Endodermal cell (in vitro differentiated cells): ENCODE measurements at regions not wholly inside any gene's neighbourhood (a gene's known extent, or its start where the extent isn't known, plus 50 kb on each side); places are given as distances from the start of the nearest gene placed in this dataset.

Experiments
- DNase-seq: peaks from one replicate; pipeline ENCODE4 v3.0.0-alpha.2; 2017
- H3K27ac ChIP-seq: 2 replicates; pipeline ENCODE4 v1.5.1; 2013; ENCODE audit warnings: mild to moderate bottlenecking, low read depth, low read length, moderate library complexity
- H3K27me3 ChIP-seq: 2 replicates; pipeline ENCODE4 v1.6.1; 2013; ENCODE audit warnings: mild to moderate bottlenecking, low read length, moderate library complexity; ENCODE audit not compliant: insufficient read depth, control insufficient read depth, poor library complexity, severe bottlenecking
- H3K36me3 ChIP-seq: 2 replicates; pipeline ENCODE4 v1.7.0; 2013; ENCODE audit warnings: mild to moderate bottlenecking, low read length, moderate library complexity; ENCODE audit not compliant: control insufficient read depth, insufficient read depth
- H3K4me1 ChIP-seq: one replicate; pipeline ENCODE4 v1.7.0; 2013; ENCODE audit warnings: low read length; ENCODE audit not compliant: control insufficient read depth, insufficient read depth
- H3K4me3 ChIP-seq: 2 replicates; pipeline ENCODE4 v1.5.1; 2013; ENCODE audit warnings: mild to moderate bottlenecking, low read length, moderate library complexity
- H3K9ac ChIP-seq: 2 replicates; pipeline ENCODE4 v1.6.1; 2013; ENCODE audit warnings: mild to moderate bottlenecking, low read length, moderate library complexity; ENCODE audit not compliant: poor library complexity, severe bottlenecking; ENCODE audit errors: extremely low read depth
- H3K9me3 ChIP-seq: 2 replicates; pipeline ENCODE4 v1.6.1; 2013; ENCODE audit warnings: mild to moderate bottlenecking, low read length, moderate library complexity; ENCODE audit not compliant: control insufficient read depth
- H3K27ac Mint-ChIP-seq: 2 replicates; pipeline ENCODE4 v1.8.0; 2020; ENCODE audit warnings: mixed read lengths
- H3K27me3 Mint-ChIP-seq: 2 replicates; pipeline ENCODE4 v1.8.0; 2021; ENCODE audit warnings: mild to moderate bottlenecking, mixed read lengths; ENCODE audit not compliant: insufficient read depth
- H3K36me3 Mint-ChIP-seq: 2 replicates; pipeline ENCODE4 v1.8.0; 2020; ENCODE audit warnings: low read depth, mixed read lengths
- H3K4me1 Mint-ChIP-seq: 2 replicates; pipeline ENCODE4 v1.8.0; 2020; ENCODE audit warnings: mixed read lengths
- H3K4me3 Mint-ChIP-seq: 2 replicates; pipeline ENCODE4 v1.8.0; 2020; ENCODE audit warnings: mild to moderate bottlenecking, moderate library complexity, mixed read lengths
- H3K9me3 Mint-ChIP-seq: 2 replicates; pipeline ENCODE4 v1.8.0; 2020; ENCODE audit warnings: mild to moderate bottlenecking, mixed read lengths
- CTCF ChIP-seq: fragments of 200-600 bp; sonication (generic); conservative IDR thresholded peaks from 2 replicates; pipeline ENCODE4 v1.5.0; 2021; ENCODE audit warnings: antibody characterized with exemption, mild to moderate bottlenecking
- WGBS, 2 experiments: methylation state at CpG; one replicate each; pipeline versions ENCODE4 v1.1.5 to v1.1.7; 2013; ENCODE audit warnings: missing lambda C conversion rate in 2 of 2, mixed read lengths in 1 of 2; ENCODE audit not compliant: insufficient coverage in 1 of 2, insufficient read length in 1 of 2; 5-methylcytosine and 5-hydroxymethylcytosine counted together

- no peak for DNase-seq
- no peak overlapping the region for H3K27ac Mint-ChIP-seq
- Histone ChIP-seq H3K4me3 (no peak overlapping the region), H3K27ac (peak overlapping the region; percentile 49), H3K36me3 (no peaks in the 10 kb centered on the region), H3K9me3 (no peaks in the 10 kb centered on the region), H3K27me3 (peaks cover 63% of the 10 kb centered on the region), H3K4me1 (peaks cover 3% of the 10 kb centered on the region), H3K9ac (no peak overlapping the region)
- TF ChIP-seq CTCF = no peak
- H3K4me1 Mint-ChIP-seq = peaks cover 15% of the 10 kb centered on the region
- no peak overlapping the region for H3K4me3 Mint-ChIP-seq
- no peaks in the 10 kb centered on the region for H3K9me3 Mint-ChIP-seq
- peaks cover 56% of the 10 kb centered on the region for H3K27me3 Mint-ChIP-seq
- H3K36me3 Mint-ChIP-seq = no peaks in the 10 kb centered on the region
- WGBS, 2 experiments = 40 to 51% methylated on average over 8 to 11 of the region's 11 CpGs
These were observed 140.2 kb downstream of the SOX1 start for GRCh38 chr13:112207129-112207528.

- Histone ChIP-seq H3K27me3 (peaks cover 54% of the 10 kb centered on the region), H3K4me1 (peaks cover 3% of the 10 kb centered on the region), H3K9ac (no peak overlapping the region), H3K4me3 (no peak overlapping the region), H3K36me3 (no peaks in the 10 kb centered on the region), H3K27ac (no peak overlapping the region), H3K9me3 (no peaks in the 10 kb centered on the region)
- DNase-seq = no peak
- H3K27ac Mint-ChIP-seq = no peak overlapping the region
- no peaks in the 10 kb centered on the region for H3K36me3 Mint-ChIP-seq
- H3K4me3 Mint-ChIP-seq = no peak overlapping the region
- WGBS, 2 experiments = 89% methylated on average over 4 to 8 of the region's 8 CpGs
- H3K27me3 Mint-ChIP-seq = peaks cover 53% of the 10 kb centered on the region
- H3K9me3 Mint-ChIP-seq = no peaks in the 10 kb centered on the region
- no peak for TF ChIP-seq CTCF
- peaks cover 15% of the 10 kb centered on the region for H3K4me1 Mint-ChIP-seq
These were observed 141.7 kb downstream of the SOX1 start for GRCh38 chr13:112208656-112209055.

- Histone ChIP-seq H3K27ac (no peak overlapping the region), H3K4me1 (peaks cover 3% of the 10 kb centered on the region), H3K9me3 (no peaks in the 10 kb centered on the region), H3K4me3 (no peak overlapping the region), H3K36me3 (no peaks in the 10 kb centered on the region), H3K27me3 (peaks cover 47% of the 10 kb centered on the region), H3K9ac (no peak overlapping the region)
- Mint-ChIP-seq H3K9me3 (no peaks in the 10 kb centered on the region), H3K4me3 (no peak overlapping the region), H3K36me3 (no peaks in the 10 kb centered on the region), H3K4me1 (peaks cover 15% of the 10 kb centered on the region), H3K27ac (no peak overlapping the region), H3K27me3 (peaks cover 52% of the 10 kb centered on the region)
- 90 to 100% methylated on average over 4 to 12 of the region's 12 CpGs for WGBS, 2 experiments
- DNase-seq = no peak
- TF ChIP-seq CTCF = no peak
These were observed 142.3 kb downstream of the SOX1 start for GRCh38 chr13:112209266-112209665.
